CD4-positive, alpha-beta T cell treated with Interleukin-12 subunit alpha and Interleukin-12 subunit beta, for 1 hour (primary cell): ENCODE measurements at regions not wholly inside any gene's neighbourhood (a gene's known extent, or its start where the extent isn't known, plus 50 kb on each side); places are given as distances from the start of the nearest gene placed in this dataset.
"Not testable (repeated sequence)": the region's sequence is repeated elsewhere in the genome, so short reads cannot be mapped to it uniquely, and the experiment has no call there.

ENCODE experiments used
- DNase-seq: peaks from one replicate; pipeline ENCODE4 v3.0.0-alpha.2; 2020

DNA sequence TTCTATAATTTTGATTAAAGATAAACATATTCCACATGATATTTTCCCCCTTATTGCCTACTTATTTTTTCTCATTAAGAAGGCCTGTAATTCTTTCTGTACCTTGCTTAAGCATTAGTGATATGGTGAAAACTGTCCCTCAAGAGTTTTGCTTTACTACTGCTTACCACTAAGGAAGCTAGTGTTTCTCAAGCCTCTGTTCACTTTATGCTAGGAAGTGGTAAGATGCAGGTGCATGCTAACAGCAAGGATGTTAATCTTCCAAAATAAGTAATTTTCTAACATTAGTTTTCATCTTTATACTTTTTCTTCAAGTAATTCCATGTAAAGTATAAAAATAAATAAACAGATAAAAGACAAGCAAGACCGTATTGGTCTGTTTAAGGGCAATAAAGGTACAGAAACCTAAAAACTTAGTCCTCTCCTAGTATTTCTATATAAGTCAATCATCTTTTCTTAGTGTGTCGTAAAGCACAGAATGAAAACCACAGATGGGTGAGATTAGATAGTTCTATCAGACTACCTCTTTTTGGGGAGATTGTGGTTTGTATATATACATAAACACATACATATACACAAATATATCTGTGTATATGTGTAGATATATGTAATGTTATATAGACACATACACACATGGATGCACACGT, 731.0 kb upstream of the CNTN5 start:
- no peak for DNase-seq

DNA sequence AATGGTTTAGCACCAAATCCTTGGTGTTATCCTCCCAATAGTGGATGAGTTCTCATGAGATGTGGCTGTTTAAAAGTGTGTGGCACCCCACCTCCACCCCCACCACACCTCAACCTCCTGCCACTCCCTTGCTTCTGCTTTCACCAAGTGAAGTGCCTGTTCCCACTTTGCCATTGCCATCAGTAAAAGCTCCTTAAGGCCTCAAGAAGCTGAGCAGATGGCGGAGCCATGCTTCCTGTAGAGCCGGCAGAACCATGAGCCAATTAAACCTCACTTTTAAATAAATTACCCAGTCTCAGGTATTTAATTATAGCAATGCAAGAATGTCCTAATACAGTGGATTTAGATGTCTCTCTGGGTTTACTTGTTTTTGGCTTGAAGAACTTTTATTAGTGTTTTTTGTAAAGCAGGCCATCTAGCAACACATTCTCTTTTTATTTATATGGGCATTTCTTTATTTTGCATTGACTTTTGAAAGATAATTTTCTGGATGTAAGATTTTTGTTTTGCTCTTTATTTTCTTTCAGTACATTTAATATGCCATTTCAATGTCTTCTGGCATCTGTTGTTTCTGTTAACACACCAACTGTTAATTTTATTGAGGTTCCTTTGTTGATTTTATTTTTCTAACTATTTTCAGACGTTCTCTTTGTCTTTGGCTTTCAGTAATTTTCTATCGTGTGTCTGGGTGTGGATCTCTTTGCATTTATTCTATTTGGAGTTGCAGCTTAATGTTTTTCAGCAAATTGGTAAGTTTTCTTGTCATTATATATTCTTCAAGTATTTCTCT, 724.5 kb upstream of the CNTN5 start:
- no peak for DNase-seq

DNA sequence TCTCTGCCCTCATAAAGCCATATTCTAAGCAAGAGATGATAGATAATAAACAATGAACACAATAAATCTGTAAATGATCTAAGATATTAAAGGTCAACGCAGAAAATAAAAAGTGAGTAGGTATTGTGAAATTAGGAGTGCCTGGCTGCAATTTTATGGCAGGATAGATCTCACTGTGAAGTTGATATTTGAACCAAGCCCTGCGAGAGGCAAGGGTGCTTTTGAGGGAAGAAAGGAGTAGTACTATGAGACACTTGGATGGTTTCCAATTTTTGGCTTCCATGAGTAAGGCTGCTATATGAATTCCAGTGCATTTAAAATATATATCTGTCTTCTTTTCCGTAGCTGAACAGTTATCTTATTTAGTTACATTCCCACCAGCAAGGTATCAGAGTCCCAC, 720.0 kb upstream of the CNTN5 start:
- no peak for DNase-seq

DNA sequence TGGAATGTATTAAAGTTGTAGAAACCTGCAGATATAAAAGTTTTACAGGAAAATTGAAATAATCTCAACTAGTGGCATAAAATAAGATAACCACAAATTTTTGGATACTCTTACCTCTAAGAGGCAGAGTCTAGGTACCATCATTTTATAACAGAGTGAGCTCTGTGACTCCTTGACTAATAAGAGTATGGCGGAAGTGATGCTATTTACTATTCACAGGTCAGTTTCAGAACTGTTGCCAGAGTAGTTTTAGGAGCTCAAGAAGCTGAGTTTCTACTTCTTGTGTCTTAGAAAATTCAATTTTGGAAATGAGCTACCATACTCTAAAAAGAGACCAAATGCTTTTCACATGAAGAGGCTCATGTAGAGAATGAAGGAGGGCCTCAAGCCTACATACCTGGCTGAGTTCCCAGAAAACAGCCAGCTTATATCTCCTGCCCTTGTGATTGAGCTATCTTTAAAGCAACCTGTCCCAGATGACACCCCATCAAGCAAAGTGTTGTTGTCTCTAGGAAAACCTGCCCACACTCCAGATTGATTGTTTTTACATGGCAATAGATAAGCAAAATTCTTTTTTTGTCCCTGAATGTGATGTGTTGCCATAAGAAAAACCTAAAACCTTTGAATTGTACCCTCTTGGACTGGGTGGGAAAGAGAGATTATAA, 712.8 kb upstream of the CNTN5 start:
- DNase-seq: no peak

DNA sequence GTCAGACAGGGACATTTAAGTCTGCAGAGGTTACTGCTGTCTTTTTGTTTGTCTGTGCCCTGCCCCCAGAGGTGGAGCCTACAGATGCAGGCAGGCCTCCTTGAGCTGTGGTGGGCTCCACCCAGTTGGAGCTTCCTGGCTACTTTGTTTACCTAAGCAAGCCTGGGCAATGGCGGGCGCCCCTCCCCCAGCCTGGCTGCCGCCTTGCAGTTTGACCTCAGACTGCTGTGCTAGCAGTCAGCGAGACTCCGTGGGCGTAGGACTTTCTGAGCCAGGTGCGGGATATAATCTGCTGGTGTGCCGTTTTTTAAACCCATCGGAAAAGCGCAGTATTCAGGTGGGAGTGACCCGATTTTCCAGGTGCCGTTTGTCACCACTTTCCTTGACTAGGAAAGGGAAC, 690.4 kb upstream of the CNTN5 start:
- DNase-seq: not testable (repeated sequence)

DNA sequence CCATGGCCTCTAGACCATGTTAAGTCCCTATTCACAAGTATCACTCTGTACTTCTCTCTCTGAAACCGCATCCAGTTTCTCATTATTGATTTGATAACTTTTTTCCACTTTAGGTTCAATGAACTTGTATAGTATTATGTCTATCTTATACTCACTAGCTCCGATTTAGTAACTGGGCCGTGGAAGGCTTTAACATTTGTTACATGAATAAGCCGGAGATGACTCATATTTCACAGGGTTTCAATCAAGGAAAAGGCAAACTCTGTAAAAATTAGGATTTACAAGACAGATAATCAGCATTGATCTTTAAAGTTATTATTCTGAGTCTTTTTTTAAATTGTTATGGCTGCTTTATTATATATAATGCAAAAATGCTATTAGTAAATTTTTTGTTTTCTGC, 662.2 kb upstream of the CNTN5 start:
- no peak for DNase-seq

DNA sequence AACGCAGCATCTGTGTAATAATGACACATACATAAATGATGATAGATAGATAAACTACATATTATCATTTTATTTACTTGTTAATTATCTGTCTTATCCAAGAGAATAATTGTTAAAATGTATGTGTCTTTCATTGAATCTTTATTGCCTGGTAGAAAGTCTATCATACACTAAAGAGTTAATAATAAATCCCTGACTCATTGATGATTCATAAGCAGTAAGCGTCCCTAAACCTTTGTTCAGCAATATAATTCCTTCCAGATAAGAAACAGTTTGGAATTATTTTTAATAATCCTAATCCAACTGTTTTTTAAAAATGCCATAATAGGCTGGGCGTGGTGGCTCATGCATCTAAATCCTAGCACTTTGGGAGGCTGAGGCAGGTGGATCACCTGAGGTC, 655.6 kb upstream of the CNTN5 start:
- no peak for DNase-seq

DNA sequence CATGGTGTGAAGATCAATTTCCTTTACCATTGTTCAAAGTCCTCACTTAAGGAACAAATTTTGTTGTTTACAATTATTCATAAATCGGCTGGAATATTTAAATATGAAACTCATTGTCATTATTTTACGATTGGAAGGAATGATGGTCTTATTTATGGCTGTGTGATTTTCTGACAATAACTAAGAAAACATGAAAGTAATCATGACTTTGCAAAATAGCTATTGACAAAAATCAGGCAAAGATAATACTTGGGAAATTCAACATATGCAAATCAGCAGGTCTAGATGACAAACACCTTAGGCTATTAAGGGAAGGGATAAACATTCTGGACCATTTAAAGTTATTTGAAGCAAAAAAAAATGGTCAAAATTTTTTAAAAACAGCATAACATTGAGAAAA, 654.8 kb upstream of the CNTN5 start:
- no peak for DNase-seq

DNA sequence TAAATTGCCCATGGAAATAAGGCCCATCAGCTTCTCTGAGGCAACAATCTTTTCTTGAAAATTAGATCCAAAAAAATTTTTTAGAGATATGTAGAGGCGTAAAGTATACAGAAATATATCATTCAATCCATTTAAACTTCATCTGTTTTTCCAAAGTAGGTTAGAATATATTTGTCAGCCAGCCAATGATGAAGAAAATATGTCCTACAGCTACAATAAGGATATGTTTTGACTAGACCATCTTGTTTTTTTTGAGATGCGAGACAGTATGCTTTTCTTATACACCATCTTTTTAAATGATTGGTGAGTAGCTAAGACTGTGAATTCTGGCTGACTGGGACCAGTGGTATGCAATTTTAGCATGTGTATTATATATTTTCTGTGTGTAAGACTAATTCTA, 630.4 kb upstream of the CNTN5 start:
- DNase-seq: no peak

DNA sequence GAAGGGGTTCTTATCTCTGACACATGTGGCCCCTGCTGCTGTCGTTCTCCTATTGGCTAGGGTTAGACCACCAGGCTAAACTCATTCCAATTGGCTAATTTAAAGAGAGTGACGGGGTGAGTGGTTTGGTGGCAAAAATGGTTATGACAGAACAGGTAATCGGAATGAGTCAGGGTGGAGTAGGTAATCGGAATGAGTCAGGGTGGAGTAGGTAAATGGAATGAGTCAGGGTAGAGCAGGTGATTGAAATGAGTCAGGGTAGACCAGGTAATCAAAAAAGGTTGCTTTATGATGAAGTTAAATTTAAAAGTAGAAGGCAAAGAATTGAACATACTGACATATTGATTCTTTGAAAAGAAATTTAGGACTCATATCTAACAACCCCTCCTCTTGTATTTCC, 626.2 kb upstream of the CNTN5 start:
- DNase-seq: not testable (repeated sequence)

DNA sequence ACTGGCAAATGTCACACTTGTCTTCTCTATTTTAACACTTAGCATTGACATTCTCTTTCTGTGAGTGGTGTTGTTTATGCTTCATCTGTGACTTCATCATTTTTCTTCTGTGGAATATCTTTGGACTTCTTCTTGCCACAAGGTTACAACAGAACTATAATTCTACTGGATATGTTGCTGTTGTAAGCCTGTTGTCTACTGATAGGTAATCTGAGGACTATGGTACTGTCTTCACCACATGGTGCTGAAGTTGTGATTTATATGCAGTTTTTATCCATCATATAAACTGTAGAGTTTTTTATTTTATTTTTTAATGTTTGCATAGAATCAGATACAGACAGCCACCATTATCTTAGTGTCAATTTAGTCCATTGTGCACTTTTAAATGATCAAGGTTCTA, 622.2 kb upstream of the CNTN5 start:
- DNase-seq: no peak

DNA sequence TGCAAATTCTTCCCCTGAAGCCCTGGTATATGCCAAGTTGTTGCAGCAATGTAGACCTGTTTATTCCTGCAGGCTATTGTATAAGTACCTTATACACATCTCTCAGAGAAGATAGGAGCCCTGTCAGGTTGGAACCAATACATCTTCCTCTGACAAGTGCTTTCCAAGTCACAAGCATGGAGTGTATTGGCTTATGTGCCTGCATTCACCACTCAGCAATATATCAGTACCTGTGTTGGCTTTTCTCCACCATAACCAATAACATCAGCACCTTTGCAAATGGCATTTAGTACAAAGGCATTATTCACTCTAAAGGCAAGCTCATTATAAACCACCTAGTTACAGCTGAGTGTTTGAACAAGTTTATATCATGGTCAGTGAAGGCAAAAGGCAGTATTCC, 611.7 kb upstream of the CNTN5 start:
- no peak for DNase-seq

DNA sequence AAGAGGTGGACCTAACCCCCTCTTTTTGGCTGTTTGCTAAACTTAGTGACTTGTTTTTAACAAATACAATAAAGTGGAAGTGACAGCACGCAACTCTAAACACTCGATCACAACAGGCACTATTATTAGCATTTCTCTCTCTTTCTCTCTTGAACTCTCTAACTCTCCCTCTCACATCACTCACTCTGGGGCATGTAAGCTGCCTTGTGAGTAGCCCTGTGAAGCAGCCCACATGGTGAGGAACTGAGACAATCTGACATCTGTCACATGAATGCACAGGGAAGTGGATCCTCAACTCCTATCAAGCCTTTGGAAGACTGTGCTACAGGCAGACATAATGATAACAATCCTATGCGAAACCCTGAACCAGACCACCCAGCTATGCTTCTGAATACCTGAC, 609.0 kb upstream of the CNTN5 start:
- no peak for DNase-seq

DNA sequence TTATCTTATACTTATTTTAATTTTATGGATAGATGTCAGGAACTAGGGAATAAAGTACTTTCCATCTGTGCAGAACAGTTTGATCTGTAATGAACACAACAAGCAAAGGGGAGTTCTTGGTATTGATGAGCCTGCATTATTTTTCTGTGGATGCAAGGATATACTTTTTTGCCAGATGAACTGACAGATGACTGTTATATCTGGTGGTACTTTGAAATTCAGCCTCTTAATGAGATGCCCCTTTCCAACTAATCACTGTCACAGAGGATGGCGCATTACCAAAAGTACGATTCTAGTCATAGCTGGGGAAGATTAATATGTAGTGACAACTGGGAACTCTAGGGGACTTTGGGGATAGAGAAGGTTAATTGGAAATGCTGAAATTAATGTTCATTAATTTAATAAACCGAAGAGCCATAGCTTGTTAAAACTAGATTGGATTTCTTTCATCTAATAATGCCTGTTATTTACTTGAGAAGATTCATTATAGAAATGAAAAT, 603.4 kb upstream of the CNTN5 start:
- no peak for DNase-seq

DNA sequence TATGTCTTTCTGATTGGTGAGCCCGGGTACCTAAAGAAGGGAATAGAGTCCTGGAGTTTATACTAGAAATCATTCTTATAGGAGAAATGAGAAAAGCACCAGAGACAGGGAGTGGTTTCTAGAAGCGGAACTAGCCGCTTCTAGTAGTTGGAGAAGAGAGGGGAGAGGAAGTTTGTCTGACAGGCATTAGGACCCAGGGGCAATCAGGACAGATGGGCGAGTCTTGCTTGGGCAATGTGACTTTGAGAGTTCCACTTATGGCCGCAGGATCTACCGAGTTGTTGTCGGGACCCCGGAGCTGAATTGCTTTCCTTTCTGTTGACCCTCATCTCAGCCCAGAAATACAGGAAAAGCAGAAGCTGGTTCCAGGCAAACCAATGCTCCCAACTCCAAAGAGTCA, 596.8 kb upstream of the CNTN5 start:
- DNase-seq: no peak

DNA sequence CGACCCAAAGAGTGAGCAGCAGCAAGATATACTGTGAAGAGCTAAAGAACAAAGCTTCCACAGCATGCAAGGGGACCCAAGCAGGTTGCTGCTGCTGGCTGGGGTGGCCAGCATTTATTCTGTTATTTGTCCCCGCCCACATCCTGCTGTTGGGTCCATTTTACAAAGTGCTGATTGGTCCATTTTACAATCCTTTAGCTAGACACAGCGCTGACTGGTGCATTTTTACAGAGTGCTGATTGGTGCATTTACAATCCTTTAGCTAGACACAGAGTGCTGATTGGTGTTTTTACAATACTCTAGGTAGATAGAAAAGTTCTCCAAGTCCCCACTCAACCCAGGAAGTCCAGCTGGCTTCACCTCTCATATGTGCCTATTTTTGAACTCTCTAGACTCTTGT, 596.0 kb upstream of the CNTN5 start:
- DNase-seq: not testable (repeated sequence)

DNA sequence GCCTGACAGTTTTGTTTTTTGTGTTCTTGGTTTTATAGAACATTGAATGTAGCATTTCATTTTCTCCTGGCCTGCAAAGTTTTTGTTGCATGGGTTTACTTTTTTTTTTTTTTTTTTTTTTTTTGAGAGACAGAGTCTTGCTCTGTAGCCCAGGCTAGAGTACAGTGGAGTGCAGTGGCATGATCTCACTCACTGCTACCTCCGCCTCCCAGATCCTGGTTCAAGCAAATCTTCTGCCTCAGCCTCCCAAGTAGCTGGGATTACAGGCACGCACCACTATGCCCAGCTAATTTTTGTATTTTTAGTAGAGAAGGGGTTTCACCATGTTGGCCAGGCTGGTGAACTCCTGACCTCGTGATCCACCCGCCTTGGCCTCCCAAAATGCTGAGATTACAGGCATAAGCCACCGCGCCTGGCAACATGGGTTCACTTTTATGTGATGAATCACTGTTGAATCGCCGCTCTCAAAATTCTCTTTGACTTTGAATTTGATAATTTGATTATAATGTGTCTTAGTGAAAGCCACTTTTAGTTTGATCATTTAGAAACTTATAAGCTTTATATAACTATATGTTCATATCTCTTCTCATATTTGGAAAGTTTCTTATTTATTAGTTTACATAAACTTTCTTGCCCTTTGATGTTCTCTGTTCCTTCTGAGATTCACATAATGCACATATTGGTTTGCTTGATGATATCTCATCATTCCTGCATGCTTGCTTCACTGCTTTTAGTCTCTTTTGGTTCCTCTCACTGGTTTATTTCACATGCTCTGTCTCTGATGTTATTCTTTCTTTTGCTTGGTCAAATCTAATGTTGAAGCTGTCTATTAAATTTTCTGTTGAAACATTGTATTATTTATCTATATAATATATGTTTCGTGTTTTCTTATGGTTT, 589.0 kb upstream of the CNTN5 start:
- no peak for DNase-seq

DNA sequence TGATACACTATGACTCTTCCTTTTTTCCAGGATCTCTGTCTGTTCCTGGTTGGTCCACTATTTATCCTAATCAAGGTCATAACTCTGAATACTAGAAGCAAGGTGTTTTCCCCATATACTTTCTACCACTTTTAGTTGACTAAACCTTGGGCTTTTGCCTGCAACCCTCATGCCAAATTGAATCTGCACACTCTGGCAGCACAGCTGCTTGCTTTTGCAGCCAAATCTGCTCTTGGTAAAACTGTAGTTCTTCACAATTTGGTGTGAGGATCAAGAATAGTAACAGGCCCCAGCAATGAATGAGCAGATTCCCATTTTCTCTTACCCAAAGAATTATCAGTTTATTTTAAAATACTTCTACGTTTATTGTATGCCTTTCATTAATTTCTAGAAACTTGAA, 586.5 kb upstream of the CNTN5 start:
- no peak for DNase-seq

DNA sequence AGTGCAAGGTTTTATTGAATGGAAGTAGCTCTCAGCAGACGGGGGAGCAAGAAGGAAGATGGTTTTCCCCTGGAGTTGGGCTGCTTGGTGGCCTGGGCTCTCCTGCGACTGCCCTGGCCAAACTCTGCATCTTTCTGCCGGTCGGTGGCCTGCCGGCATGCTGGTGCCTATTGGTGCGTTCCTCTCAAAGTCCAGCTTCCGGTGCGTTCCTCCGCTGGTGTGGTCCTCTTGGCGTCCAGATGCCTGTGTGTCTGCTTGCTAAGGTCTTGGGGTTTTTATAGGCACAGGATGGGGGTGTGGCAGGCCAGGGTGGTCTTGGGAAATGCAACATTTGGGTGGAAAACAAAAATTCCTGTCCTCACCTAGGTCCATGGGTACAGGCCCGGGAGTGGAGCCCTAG, 567.4 kb upstream of the CNTN5 start:
- DNase-seq: no peak

DNA sequence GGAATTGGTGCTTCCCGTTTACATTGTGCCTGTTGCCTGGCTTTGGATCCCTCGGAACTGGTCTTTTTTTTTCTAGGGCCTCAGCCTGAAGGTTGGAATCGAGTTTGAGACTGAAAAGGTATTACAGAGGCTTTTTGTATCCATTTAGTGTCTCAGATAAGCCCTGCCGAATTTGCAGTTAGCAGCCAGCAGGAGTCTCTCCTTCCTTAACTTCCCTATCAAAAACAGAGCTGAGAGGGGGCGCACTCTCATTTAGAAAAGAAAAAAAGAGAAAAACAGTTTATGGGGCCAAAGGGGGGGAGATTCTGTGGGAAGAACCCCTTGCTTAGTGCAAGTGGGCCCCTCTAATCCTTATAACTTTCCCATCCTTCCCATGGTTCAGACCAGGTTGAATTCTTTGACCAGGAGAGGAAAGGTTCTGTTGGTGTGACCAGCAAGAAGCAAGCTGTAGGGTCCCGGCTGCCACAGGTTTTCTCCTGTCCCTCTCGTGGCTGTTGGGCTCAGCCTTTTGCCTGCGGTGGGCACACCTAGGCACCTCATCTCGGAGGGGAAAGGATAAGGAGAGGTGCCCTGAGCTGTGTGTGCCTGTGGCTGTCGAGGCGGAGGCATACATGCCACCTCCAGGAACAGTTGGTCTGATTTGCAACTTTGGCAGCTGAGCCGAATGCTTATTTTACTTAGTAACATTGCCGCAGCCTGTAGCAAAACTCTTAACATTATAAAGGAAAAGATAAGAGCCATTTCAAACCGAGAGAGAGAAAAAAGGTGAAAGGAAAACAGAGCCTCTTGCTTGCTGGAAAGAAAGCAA, 565.0 kb upstream of the CNTN5 start:
- DNase-seq: no peak

DNA sequence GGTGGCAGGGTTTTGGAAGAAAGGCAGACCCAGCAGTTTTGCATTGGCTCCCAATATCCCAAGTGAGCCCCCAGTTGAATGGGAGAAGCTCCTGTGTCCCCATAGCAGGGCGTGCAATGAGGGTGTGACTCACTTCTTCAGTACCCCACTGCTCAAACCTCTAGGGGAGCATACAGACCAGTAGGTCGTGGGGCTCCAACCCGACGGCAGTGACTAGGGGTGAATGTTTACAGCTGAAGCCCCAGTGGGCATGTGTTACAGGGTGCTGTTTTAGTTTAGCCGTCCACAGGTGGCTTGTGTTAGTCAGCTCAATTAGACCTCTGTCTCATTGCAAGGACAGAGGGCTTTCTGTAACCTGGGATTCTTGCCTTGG, 564.5 kb upstream of the CNTN5 start:
- DNase-seq: no peak

DNA sequence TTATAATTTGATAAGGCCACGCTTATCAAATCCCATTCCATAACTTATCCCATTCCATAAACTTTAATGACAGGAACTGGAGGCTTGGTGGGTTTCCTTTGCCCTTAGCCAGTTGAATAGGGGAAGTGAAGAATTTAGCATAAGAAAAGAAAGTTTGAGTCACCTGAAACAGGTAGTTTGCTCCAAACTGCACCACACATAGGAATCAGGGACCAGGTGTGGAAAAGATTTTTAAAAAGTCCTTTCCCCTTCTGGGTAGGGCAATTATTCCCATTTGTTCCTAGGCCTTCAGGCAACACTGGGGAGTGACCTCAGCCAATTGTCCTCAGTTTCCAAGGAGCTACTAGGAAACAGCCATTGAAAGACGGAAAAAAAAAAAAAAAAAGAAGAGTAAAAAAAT, 525.7 kb upstream of the CNTN5 start:
- DNase-seq: no peak
